ENCODE measurements at regions not wholly inside any gene's neighbourhood (a gene's known extent, or its start where the extent isn't known, plus 50 kb on each side); places are given as distances from the start of the nearest gene placed in this dataset.
A peak's percentile ranks its signal among the peaks of the same experiment; 100 is the strongest.

- Histone ChIP-seq H3K4me1 (ENCODE audit: control insufficient read depth, extremely low read depth, insufficient read depth, low read length) (peaks cover 7% of the 10 kb centered on the region), H3K79me2 (ENCODE audit: control insufficient read depth, insufficient read depth, low read length) (no peaks in the 10 kb centered on the region), H3K4me2 (ENCODE audit: control insufficient read depth, extremely low read depth, insufficient read depth, low read depth, low read length) (no peak overlapping the region), H3K9me3 (ENCODE audit: control insufficient read depth, low read depth, low read length) (no peaks in the 10 kb centered on the region), H4K20me1 (ENCODE audit: control insufficient read depth, extremely low read depth, insufficient read depth, low read length) (no peaks in the 10 kb centered on the region), H3K9ac (ENCODE audit: control insufficient read depth, extremely low read depth, insufficient read depth, low read length) (no peak overlapping the region), H3K4me3 (ENCODE audit: control insufficient read depth in 2 of 3, extremely low read depth in 1 of 3, insufficient read depth in 2 of 3, low read depth in 1 of 3, low read length in 3 of 3) (no peak overlapping the region), H3K27me3 (ENCODE audit: control insufficient read depth, extremely low read depth, insufficient read depth, low read length) (no peaks in the 10 kb centered on the region), H3K9me1 (ENCODE audit: control insufficient read depth, extremely low read depth, insufficient read depth, low read length) (no peaks in the 10 kb centered on the region), H3K27ac (ENCODE audit: control insufficient read depth, insufficient read depth, low read length) (no peak overlapping the region), H3K36me3 (ENCODE audit: control insufficient read depth in 2 of 2, extremely low read depth in 1 of 2, insufficient read depth in 2 of 2, low read length in 2 of 2) (no peaks in the 10 kb centered on the region), H2AFZ (ENCODE audit: control insufficient read depth, low read length) (no peak overlapping the region)
- dilution Hi-C loops (cut with MboI; ENCODE audit: extremely low pct_ligation_motif_present, low sequenced_read_pairs), result no loop called here
- TF ChIP-seq CTCF (optimal IDR thresholded peaks at IDR 0.05 in 1 of 3, IDR thresholded peaks at IDR 0.05 in 1 of 3, conservative IDR thresholded peaks at IDR 0.05 in 1 of 3; ENCODE audit: extremely low read depth in 1 of 3, insufficient read depth in 2 of 3, low read length in 3 of 3) (no peak), EZH2 (IDR thresholded peaks at IDR 0.05; ENCODE audit: low read length) (no peak)
- DNase-seq (ENCODE audit: low read depth, low spot score) (no peak), FAIRE-seq (no peak)
Observed at GRCh38 chr1:200490183-200490582, 80.3 kb upstream of the ZNF281 start.

DNA sequence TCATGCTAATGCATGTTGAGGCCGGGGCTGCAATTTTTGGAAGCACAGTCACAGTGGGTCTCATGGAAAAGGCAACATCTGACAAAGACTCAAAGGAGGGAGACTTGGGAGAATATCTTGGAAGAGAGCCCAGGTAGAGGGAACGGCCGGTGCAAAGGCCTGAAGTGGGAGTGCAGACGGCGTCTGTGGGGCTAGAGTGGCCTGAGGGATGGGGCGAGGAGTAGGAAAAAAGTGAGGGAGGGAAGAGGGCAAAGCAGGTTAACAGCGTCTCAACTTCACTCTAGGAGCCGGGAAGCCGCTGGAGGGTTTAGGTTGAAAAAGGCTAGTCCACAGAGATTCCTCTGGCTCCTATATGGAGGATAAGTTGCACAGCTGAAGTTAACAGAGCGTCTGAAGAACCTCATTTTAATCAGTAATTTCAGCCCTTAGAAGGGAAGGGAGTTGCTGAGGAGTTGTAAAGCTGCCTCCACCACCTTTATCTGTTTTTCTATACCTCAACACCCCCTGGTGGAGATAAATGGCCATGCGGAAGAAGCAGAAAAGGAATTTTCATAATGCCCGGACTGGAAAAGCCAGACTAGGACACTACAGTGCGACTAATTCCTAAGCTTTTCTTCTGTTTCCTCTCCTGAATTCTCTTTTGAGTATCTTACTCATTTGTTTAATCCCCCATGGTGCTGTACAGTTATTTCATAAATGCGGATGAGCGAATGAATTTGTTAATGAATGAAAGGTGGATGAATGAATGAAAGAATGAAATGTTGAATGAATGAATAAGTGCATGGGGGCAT is 78.7 kb upstream of the ZNF281 start:
- H3K27ac ChIP-seq (ENCODE audit: control insufficient read depth, insufficient read depth, low read length), result no peak overlapping the region
- DNase-seq (ENCODE audit: low read depth, low spot score) (no peak), FAIRE-seq (peak; percentile 9)
- no peaks in the 10 kb centered on the region for H3K9me3 ChIP-seq (ENCODE audit: control insufficient read depth, low read depth, low read length)
- H4K20me1 ChIP-seq (ENCODE audit: control insufficient read depth, extremely low read depth, insufficient read depth, low read length), result no peaks in the 10 kb centered on the region
- dilution Hi-C loops (cut with MboI; ENCODE audit: extremely low pct_ligation_motif_present, low sequenced_read_pairs), result no loop called here
- peak; percentile 63 to 90 (median 67) for TF ChIP-seq CTCF (optimal IDR thresholded peaks at IDR 0.05 in 1 of 3, IDR thresholded peaks at IDR 0.05 in 1 of 3, conservative IDR thresholded peaks at IDR 0.05 in 1 of 3; ENCODE audit: extremely low read depth in 1 of 3, insufficient read depth in 2 of 3, low read length in 3 of 3)
- TF ChIP-seq EZH2 (IDR thresholded peaks at IDR 0.05; ENCODE audit: low read length), result no peak
- no peaks in the 10 kb centered on the region for H3K36me3 ChIP-seq (ENCODE audit: control insufficient read depth in 2 of 2, extremely low read depth in 1 of 2, insufficient read depth in 2 of 2, low read length in 2 of 2)
- H3K27me3 ChIP-seq (ENCODE audit: control insufficient read depth, extremely low read depth, insufficient read depth, low read length), result no peaks in the 10 kb centered on the region
- H3K4me1 ChIP-seq (ENCODE audit: control insufficient read depth, extremely low read depth, insufficient read depth, low read length), result peaks cover 19% of the 10 kb centered on the region
- no peaks in the 10 kb centered on the region for H3K9me1 ChIP-seq (ENCODE audit: control insufficient read depth, extremely low read depth, insufficient read depth, low read length)
- H3K4me3 ChIP-seq (ENCODE audit: control insufficient read depth in 2 of 3, extremely low read depth in 1 of 3, insufficient read depth in 2 of 3, low read depth in 1 of 3, low read length in 3 of 3), result no peak overlapping the region
- peak overlapping the region; percentile 71 for H2AFZ ChIP-seq (ENCODE audit: control insufficient read depth, low read length)
- peak overlapping the region; percentile 58 for H3K4me2 ChIP-seq (ENCODE audit: control insufficient read depth, extremely low read depth, insufficient read depth, low read depth, low read length)
- H3K9ac ChIP-seq (ENCODE audit: control insufficient read depth, extremely low read depth, insufficient read depth, low read length), result no peak overlapping the region
- no peaks in the 10 kb centered on the region for H3K79me2 ChIP-seq (ENCODE audit: control insufficient read depth, insufficient read depth, low read length)
